Activated CD4-positive, alpha-beta T cell treated with anti-CD3 and anti-CD28 coated beads, Interleukin-2, amount 50 U/mL, for 48 hours (primary cell): ENCODE measurements at regions not wholly inside any gene's neighbourhood (a gene's known extent, or its start where the extent isn't known, plus 50 kb on each side); places are given as distances from the start of the nearest gene placed in this dataset.

Experiments used
- DNase-seq, 2 experiments: peaks; one replicate each; pipeline ENCODE4 v3.0.0-alpha.2; 2020

DNA sequence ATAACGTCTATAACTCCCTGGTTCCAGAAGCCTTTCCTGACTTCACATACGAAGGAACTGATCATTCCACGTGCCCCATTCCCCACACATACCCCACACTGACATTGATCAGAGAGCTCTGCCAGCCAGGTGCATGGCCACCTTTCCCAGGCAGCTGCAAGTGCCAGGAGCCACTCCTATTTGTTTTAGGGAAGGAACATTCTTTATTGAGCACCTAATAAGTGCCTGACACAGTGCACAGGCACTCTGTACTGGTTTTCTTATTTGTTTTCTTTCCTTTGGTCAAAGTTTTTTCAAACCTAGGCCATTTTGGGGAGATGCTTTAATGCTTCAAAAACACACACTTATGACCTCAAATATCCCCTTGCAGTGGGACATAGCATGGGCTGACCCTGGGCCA is 50.0 kb downstream of the PITPNM2 start:
- DNase-seq, result no peak

DNA sequence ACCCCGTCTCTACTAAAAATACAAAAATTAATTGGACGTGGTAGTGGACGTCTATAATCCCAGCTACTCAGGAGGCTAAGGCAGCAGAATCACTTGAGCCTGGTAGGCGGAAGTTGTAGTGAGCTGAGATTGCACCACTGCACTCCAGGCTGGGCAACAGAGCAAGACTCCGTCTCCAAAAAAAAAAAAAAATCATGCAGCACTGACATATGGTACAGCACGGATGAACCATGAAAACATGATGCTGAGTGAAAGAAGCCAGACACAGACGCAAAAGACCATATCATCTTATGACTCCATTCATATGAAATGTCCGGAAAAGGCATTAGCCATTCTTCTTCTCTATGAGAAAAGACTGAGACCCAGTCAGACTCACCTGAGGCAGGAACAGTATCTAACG is 50.4 kb downstream of the PITPNM2 start:
- no peak for DNase-seq

DNA sequence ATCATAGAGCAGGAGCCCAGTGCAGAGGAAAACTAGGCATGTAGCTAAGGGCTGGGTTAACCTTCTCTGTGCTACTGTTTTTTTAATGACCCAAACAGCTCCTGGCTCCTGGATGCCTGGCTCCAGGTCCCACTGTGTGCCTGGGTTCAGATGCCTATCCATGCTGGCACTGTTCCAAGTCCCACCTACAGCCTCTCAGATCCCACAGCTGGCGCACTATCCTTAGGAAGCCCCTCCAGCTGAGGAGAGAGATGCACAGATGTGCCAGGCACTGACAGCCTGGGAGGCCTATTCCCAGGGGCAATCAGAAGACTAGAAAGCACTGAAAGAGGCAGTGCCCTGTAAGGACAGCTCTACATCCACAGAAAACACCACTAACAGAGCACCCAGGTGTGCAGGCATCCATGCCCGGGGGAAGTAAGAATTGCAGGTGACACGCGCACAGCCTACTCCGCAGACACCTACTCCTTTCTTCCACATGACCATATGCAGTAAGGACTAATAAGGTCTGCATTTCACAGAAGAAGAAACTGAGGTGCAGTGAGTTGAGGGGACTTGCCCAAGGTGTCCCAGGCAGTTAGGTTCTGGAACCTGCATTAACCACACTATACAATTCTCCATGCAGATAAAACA is 51.2 kb downstream of the PITPNM2 start:
- DNase-seq, result no peak

DNA sequence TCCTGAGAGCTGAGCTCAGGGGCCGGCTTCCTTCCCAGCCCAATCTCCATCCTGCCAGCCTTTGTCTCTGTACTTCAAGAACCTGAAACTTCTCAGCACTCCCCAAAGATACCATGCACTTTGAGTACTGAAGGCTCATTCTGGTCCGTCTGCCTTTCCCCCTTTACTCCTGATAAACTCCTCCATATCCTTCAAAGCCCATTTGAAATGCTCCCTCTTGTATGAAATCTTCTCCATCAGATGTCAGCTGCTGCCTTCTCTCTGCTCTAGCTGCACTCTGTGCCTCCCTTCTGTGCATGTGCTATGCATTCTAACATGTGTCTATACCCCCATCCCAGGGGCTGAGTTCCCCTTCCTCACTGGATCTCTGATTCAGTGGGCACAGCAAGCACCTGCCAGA is 52.1 kb downstream of the PITPNM2 start:
- no peak for DNase-seq

DNA sequence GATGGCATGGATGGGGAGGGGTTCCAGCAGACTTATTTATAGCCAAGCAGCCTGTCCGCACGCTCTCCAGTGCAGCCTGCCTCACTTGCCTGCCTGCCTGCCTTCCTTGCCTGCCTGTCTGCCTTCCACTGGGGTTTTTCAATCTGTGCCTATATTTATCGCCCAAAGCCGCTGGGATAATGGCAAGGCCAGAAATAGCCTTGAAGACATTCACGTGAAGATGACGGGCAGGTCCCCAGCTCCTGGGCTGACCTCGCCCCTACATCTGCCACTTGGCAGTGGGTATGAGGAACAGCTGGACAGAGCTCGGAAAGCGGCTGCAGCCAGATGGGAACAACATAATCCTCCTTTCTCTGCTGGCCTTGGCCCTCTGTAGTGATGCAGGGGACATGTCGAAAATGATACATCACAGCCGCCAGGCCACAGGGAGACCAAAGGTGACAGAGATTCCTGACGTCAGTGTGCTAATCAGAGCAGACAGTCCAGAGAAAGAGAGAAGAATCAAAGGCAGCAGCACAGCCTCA is 53.3 kb downstream of the PITPNM2 start:
- DNase-seq, result no peak

DNA sequence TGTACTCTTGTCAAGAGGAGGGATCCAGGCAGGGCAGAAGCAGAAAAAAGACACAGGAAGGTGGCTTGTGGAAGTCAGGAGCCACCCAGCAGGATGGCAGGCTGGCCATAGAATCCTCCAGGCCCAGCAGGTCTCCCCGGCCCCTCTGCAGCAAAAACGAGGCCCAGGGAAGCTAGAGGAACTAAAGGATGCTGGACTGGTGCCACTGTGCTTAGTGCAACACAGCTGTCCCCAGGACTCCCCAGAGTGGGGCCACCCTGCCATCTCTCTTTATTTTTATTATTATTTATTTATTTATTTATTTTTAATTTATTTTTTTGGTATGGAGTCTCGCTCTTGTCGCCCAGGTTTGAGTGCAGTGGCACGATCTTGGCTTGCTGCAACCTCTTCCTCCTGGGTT is 54.1 kb downstream of the PITPNM2 start:
- no peak for DNase-seq

DNA sequence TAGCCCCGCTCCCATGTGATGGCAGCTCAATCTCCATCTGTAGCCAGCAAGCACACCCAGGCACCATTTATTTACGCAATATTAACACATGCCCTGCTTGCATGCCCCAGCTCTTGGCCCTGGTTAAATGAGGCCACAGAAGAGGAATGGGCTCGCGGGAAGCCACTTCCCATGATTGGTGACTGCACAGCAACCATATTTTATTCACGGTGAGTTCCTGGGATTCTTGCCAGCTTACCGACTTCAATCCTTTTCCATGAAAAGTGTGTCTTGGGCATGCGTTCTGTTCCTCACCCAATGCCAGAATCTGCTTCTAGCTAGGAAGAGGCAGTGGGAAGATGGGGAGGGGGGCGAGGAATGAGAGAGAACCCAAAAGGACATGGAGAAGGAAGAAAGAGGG is 54.7 kb downstream of the PITPNM2 start:
- DNase-seq, result no peak

DNA sequence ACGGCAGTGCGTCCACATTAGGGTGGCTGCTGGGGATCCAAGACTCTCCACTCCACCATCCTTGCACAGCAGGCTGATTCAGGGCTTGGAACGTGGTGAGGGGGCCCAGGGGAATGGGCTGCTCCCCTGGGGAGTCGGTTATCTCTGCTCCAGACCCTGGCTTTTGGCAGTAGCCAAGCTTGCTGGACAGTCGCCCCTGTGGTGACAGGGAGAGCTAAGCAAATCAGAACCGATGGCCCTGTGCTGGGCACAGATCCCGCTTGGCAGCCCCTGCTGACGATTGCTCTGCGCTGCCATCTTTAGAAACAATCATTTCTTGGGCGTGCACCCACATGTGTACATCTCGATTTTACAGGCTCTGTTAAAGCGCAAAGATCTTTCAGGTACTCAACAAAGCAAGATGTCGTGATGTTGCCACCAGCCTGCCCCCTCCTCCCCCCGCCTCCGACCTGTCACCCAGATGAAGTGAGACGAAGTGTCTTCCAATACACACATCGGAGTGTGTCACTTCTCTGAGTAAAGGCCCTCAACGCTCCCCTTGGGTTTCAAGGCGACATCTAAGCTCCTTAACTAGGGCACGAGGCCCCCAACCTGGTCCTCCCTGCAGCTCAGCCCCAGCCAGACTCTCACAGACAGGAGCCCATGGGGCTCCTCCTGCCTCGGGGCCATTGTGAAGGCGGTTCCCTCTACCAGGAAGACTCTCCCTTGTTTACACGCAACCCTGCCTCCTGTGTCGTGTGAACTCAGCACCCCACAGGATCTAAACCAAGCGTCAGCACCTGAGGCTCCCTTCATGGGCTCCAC is 55.6 kb downstream of the PITPNM2 start:
- DNase-seq, result no peak

DNA sequence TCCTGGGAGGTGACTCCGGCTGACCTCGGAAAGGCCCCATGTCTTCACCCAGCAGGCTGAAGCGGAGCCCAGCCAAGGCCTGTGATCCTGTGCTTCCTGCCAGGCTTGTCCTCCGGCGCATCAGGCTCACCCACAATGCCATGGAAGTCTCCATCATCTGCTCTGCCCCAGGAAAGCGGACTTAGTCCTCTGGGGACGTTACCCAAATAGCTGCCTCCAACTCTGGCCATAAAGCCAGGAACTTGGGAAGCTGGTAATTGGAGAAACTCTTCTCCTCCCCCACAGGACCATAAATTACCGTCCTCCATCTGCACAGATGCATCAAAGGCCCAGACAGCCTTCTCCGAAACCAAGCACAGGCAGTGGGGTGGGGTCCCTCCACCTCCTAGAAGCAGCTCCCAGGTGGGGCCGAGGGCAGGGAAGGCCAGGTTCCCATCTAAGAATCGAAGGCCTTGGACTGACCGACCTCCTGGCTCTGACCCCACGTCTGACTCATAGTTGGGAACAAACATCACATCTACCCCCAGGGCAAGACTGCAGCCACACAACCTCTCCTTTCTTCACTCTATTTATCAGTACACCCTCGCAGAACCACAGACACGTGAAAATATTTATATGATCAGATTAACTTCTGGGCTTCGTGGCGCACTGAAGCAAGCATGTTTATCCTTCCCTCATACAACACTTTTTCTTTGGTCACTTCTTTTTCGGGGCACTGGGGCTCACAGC is 56.4 kb downstream of the PITPNM2 start:
- no peak for DNase-seq

DNA sequence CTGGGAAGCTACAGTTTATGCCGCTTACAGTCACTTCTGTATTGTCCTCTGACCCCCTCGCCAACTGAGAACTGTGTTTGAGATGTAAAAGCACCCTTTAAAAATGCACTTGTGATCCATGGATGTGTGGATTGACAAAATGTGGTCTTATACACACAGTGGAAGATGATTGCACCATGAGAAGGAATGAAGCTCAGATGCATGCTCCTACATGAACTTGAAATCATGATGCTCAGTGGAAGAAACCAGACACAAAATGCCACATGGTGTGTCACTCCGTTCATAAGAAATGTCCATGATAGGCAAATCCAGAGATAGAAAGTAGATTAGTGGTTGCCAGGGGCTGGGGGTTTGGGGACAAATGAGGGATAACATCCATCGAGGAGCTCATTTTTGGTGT is 58.0 kb downstream of the PITPNM2 start:
- no peak for DNase-seq

DNA sequence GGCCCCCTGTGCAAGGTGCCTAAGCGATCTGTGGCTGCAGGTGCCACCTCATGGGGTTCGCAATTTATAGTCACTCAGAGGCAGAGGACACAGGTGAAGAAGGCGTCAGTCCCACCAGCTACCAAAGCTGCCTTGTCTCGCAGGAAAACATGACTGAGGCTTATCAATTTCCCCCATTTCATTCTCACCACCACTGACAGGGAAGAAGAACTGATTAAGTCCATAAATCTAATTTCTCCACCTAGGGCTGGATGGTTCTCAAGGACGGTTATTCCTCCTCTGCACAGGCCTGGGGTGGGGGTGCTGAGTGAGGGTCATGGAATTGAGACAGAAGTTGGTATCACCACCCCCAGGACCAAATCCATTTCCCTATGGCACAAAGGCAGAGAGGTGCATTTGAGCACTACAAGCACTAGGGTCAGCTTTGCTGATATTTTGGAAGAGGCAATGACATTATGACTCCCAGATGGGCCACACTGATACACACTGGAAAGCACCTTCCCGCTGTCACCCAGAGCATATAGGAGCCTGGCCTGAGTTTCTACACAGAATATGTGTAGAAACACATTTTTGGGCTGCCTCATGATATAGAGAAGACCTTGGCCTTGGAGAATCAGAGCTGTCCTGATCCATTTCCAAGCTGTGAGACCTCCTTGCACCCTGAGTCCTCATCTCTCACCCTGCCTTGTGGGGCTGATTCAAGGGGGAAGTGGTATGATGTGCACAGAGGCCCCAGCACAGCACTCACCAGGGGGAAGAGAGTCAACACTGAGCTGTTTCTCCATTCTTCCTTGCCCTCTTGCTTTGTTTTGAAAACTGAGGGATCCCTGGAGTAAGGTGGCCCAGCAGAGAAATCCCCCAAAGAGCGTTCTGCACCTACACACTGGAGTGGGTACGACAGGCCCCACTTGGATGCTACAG is 59.4 kb downstream of the PITPNM2 start:
- no peak for DNase-seq

DNA sequence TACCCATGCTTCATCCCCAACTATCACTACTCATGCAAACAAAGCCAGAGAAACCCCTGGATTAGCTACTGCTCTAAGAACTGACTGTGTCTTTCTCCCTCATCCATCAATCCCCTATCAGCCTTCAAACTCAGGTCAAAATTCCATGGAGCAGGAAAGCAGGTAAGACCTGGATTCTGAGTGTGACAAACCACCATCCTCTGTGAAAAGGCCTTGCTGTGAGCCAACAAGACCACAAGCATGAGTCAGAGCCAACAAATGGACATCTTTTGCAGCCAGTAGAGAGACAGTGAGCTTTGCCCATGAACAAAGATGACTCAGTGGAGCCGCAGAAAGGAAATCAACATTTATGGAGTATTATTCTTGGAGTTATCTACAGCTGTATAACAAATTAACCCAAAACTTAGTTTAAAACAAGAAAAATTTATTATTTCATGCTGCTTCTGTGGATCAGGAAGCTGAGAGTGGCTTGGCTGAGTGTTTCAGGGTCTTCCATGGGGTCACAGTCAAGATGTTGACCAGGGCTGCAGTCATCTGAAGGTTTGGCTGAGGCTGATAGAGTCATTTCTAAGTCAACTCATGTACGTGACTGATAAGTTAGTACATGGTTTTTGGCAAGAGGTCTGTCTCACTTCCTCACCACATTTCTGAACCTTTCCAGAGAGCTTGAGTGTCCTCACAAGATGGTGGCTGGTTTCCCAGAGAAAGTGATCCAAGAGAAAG is 61.1 kb downstream of the PITPNM2 start:
- DNase-seq, result no peak

DNA sequence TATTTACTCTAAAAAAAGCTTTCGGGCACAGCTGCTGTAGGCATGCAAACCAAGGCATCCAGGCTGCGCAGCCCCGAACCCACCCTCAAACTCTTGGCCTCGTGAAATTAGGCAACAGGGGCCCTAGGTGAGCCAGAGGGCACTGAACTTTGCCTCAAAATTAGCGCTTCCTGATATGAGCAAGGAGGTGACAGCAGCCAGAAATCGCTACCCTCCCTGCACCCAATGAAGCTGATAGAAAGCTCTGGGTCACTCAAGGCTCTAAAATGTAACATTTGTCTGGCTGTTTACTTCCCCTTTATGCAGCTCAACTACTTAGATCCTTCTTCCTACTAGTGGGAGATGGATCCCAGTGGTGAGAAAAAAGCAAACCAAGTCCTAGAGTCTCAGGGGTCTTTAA is 61.8 kb downstream of the PITPNM2 start:
- DNase-seq, result no peak

DNA sequence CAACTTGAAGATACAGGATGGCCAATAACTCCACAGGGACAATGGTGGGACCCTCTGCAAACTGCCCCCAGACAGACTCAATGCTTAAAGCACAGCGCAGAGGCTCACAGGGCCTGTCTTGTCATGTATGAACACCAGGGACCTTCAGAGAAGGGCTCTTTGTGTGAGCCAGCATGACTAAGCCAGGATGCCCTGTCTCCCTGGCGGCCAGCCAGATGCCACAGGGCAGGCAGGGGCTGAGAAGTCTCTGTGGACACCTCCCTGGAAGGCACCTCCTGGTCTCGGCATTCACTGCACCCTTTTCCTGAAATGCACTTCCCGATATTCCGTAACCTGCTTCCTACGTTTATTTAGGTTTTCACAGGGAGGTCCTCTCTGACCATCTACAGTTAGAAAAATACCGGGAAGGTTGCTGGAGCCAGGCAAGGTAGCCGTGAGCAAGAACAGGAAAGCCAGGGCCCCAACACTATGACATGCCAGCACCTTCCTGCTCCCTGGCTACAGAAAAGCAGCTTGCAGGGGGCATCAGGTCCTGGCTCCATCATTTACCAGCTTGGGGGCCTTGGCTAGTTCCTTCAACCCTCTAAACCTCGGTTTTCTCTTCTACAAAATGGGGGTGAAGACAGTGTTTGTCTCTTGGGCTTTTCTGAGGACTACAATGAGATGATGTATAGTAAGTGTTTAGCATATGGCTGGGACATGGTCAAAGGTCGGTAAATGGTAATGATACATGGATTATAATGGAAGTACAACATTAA is 65.0 kb downstream of the PITPNM2 start:
- DNase-seq, result peak in 1 of 2 experiments; percentile 20

DNA sequence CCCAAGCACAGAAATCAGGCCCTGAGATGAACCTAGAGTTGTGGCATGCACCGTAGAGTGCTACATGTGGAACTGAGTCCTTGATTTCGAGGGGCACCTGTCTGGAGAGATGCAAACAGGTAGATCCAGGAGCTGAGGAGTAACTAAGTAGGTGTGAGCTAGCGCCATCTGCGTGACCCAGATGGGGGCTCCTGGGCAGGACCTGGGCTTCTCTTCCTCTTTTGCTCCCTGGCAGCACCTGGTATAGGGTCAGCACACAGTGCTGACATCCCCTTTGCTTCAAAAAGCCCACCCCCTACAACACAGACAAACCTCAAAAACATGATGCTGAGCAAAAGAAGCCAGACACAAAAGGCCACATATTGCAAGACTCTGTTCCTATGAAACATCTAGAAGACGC is 65.8 kb downstream of the PITPNM2 start:
- DNase-seq, result no peak

DNA sequence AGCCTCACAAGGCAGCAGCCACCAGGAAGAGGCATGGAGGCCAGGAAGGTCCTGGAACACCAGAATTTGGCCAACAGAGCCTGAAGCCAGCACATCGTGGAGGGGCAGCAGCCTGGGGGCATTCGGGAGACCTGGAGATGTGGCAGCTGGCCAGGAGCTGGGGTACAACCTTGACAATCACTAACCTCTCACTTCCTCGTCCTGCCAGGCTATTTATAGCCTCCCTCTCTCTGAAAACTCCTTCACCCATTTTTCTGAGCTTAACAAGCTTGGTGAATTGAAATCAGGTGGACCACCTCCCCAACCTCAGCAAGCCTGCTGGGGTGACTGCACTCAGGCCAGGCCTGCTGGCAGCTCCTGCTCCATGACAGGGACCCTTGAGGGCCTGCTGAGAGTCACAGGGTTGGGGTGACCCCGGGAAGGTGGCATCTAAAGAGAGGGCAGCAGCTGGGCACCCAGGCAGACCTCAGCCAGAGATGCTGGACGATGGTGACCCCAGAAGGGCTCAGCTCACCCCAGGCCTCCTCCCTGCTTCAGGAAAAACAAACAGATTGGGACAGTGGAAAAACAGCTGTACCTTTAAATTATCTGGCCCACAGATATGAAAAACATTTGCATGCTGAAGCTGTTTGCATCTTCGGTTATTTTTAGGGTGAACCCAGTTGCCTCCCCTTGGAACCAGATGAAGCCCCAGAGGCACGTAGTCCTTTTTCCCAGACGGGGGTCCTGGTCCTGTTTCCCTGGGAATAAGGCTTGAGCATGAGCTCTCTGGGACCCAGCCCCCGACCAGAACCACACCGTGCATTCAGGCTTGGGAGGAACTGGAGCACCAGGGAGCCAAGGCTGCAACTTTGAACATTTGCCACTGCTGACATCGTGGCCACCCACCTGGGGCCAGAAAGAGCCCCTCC is 67.0 kb downstream of the PITPNM2 start:
- DNase-seq, result no peak

DNA sequence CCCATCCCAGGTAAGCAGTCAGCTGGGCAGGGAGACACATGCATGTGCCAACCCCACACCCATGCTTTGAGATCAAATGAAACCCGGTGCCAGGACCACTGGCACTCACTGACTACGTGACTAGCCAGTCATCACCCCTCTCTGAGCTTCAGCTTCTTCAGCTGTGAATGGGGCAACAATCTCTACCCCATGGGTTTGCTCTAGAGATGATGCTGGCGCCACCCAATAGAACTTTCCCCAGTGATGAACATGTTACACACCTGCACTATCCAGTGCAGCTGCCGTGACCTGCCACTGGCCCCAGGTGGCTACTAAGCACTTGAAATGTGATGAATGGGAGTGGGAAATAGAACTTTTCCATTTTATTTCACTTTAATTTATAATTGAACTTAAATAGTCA is 70.3 kb downstream of the PITPNM2 start:
- DNase-seq, result no peak

DNA sequence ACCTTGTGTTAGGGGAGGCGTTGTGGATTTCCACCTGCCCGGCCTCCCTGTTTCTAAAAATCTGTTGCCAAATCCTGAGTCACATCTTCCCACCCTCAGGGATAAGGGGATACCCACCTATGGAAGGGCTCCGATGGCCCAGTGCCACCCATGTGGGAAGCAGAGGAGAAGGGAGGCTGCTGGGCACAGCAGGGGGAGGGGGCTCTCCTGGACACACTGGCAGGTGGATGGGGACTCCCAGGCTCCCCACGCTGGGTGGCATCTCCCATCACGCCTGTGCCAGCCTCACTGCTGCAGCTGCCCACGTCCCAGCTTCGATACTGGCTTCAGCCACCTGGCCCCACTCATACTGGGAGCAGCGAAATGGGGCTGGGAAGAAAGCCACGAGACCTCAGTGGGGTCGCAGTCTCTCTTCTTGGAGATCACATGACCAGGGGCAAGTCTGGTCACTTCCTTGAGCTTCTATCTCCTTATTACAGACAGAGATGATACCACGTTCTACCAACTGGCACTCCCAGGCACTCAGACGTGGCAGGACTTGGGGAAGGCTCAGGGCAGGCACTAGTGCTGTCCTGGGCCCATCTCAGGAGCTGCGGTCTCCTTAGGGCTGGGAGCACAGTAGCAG is 72.2 kb downstream of the PITPNM2 start:
- no peak for DNase-seq

DNA sequence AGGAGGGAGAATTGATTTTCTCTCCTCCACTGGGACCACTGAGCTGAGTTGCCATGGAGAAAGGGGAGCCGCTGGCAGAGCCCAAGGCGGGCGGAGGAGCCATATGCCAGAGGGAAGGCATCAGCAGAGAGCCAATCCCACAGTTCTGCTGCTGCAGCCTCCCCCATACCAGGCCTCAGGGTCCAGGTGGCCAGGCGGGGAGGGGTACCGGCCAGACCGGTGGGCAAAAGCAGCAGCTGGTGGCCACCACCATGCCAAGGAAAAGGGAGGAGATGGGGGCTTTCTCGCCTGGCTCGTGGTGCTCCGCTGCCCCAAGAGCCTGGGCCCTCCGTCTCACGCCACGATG is 72.8 kb downstream of the PITPNM2 start:
- no peak for DNase-seq
